LNCAP (cell line): ENCODE measurements at regions not wholly inside any gene's neighbourhood (a gene's known extent, or its start where the extent isn't known, plus 50 kb on each side); places are given as distances from the start of the nearest gene placed in this dataset.

Experiments used
- TF ChIP-seq, protein P1 (sequence below): fragments of 450-650 bp; IDR thresholded peaks from 2 replicates; pipeline ENCODE4 v1.5.1; 2017; ENCODE audit warnings: mild to moderate bottlenecking

DNA sequence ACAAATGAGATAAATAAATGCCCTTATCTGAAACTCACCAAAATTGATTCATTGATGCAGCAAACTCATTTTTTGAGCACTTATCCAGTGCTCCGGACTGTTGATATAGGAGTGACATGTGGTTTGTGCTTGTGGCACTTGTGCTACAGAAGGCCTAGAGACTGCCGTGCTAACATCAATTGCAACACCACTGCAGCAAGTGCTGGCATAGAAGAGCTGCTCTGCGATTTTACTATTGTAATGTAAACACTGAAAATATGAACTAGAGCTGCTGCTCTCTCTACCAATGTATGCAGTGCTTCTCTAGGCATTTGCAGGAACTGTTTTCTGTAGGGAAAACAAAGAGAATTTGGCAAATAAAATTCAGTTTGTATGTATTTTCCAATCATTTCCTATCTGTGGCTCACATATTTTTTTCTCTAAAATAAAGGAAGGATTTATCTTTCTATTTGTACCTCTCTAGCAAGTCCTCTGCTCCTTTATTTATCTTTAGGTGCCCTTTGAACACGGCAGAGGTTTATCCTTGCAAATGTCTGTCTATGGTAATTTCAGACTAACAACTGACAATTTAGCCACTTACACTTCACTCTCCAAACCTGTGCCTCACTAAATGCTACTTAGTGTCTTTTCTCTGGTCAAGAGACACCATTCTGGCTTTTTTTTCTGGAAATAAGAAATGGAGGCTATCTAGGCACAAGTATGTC lies 409.5 kb upstream of the ADGRL2 start:
- TF ChIP-seq, protein P1, sequence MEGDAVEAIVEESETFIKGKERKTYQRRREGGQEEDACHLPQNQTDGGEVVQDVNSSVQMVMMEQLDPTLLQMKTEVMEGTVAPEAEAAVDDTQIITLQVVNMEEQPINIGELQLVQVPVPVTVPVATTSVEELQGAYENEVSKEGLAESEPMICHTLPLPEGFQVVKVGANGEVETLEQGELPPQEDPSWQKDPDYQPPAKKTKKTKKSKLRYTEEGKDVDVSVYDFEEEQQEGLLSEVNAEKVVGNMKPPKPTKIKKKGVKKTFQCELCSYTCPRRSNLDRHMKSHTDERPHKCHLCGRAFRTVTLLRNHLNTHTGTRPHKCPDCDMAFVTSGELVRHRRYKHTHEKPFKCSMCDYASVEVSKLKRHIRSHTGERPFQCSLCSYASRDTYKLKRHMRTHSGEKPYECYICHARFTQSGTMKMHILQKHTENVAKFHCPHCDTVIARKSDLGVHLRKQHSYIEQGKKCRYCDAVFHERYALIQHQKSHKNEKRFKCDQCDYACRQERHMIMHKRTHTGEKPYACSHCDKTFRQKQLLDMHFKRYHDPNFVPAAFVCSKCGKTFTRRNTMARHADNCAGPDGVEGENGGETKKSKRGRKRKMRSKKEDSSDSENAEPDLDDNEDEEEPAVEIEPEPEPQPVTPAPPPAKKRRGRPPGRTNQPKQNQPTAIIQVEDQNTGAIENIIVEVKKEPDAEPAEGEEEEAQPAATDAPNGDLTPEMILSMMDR: no peak

DNA sequence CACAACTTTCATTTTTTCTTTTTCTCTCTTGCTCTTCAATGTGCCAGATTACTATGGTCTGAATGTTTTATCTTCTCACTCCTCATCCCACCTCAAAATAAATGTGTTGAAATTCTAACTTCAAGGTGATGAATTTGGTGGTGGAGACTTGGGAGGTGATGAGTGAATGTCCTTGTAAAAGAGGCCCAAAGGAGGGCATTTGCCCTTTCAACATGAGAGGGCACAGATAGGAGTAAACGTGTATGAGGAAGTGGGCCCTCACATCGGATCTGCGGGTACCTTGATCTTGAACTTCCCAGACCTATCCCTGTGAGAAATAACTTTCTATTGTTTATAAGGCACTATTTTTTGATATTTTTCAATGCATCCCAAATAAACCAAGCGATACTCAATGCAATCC lies 412.3 kb upstream of the ADGRL2 start:
- TF ChIP-seq, protein P1: no peak

DNA sequence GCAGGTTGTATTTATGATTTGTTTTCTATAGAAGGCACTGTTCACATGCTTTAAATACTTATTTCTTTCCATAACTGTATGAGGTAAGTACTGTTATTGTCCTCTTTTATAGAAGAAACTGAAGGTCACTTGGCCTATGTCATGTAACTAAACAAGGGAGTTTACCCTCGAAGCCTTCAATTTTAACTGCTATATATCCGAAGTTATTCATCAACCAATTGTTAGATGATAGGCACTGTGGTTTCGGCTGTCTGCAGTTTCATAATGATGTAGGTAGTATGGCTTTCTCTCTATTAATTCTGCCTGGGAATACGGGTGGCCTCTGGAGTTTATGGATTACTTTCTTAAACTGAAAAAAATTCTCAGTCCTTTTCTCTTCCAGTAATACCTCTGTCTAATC lies 413.3 kb upstream of the ADGRL2 start:
- TF ChIP-seq, protein P1: no peak

DNA sequence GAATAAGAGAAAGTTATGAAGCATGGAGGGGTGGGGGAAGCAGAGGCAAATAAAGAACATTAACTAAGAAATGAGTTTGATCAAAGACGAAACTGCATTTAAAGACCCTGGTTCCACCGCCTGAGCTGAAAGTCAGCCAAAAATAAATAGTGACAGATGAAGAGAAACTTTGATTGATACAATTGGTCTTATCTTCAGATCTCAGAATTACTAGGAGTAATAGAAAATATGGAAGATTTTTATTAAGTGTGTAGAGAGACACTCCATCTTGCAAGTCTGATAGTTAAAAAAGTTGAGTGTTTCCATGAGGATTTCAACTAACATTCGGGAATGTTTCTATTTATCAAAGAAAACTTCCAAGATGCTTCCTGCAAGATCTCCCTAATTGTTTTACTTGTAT lies 418.2 kb upstream of the ADGRL2 start:
- TF ChIP-seq, protein P1: no peak

- TF ChIP-seq, protein P1: no peak
These were observed 418.9 kb upstream of the ADGRL2 start for GRCh38 chr1:81381881-81382280.

GRCh38 chr1:81380436-81380835 lies 420.3 kb upstream of the ADGRL2 start:
- TF ChIP-seq, protein P1: no peak

GRCh38 chr1:81379430-81379829 lies 421.3 kb upstream of the ADGRL2 start:
- TF ChIP-seq, protein P1: no peak

- TF ChIP-seq, protein P1: no peak
These were observed 423.3 kb upstream of the ADGRL2 start for GRCh38 chr1:81377406-81377805.
